ENCODE measurements at regions not wholly inside any gene's neighbourhood (a gene's known extent, or its start where the extent isn't known, plus 50 kb on each side); places are given as distances from the start of the nearest gene placed in this dataset.
"Not testable (repeated sequence)": the region's sequence is repeated elsewhere in the genome, so short reads cannot be mapped to it uniquely, and the experiment has no call there.

GRCh38 chr11:21625982-21626381 is 566.9 kb upstream of the ANO5 start:
- DNase-seq (ENCODE audit: low spot score): peak; percentile 75
- FAIRE-seq: no peak

- FAIRE-seq: no peak
- DNase-seq (ENCODE audit: low spot score): no peak
Observed at GRCh38 chr11:21628641-21629040, 564.2 kb upstream of the ANO5 start.

GRCh38 chr11:21630934-21631478 is 561.9 kb upstream of the ANO5 start:
- FAIRE-seq: no peak

GRCh38 chr11:21631991-21632390 is 560.9 kb upstream of the ANO5 start:
- DNase-seq (ENCODE audit: low spot score) (no peak), FAIRE-seq (no peak)

More at GRCh38 chr11:21630934-21631478, 561.9 kb upstream of the ANO5 start:
- DNase-seq (ENCODE audit: low spot score): no peak

- DNase-seq (ENCODE audit: low spot score): no peak
- FAIRE-seq: no peak
Observed at GRCh38 chr11:21634491-21634890, 558.4 kb upstream of the ANO5 start.

- DNase-seq (ENCODE audit: low spot score) (no peak), FAIRE-seq (no peak)
Observed at GRCh38 chr11:21634956-21635355, 557.9 kb upstream of the ANO5 start.

- no peak for FAIRE-seq
- DNase-seq (ENCODE audit: low spot score): no peak
Observed at GRCh38 chr11:21635394-21636145, 557.3 kb upstream of the ANO5 start.

- DNase-seq (ENCODE audit: low spot score): no peak
- no peak for FAIRE-seq
Observed at GRCh38 chr11:21636561-21636960, 556.3 kb upstream of the ANO5 start.

GRCh38 chr11:21640491-21640890 is 552.4 kb upstream of the ANO5 start:
- FAIRE-seq (no peak), DNase-seq (ENCODE audit: low spot score) (no peak)

- FAIRE-seq: no peak
Observed at GRCh38 chr11:21641869-21642268, 551.0 kb upstream of the ANO5 start.

GRCh38 chr11:21646351-21646750 is 546.5 kb upstream of the ANO5 start:
- FAIRE-seq (no peak), DNase-seq (ENCODE audit: low spot score) (no peak)

More at GRCh38 chr11:21641869-21642268, 551.0 kb upstream of the ANO5 start:
- DNase-seq (ENCODE audit: low spot score): no peak

- DNase-seq (ENCODE audit: low spot score): no peak
- FAIRE-seq: no peak
Observed at GRCh38 chr11:21650961-21651360, 541.9 kb upstream of the ANO5 start.

- FAIRE-seq: no peak
- DNase-seq (ENCODE audit: low spot score): no peak
Observed at GRCh38 chr11:21653951-21654421, 538.9 kb upstream of the ANO5 start.

- FAIRE-seq: no peak
Observed at GRCh38 chr11:21656065-21656464, 536.8 kb upstream of the ANO5 start.

GRCh38 chr11:21658654-21659193 is 534.2 kb upstream of the ANO5 start:
- DNase-seq (ENCODE audit: low spot score) (no peak), FAIRE-seq (no peak)

More at GRCh38 chr11:21656065-21656464, 536.8 kb upstream of the ANO5 start:
- no peak for DNase-seq (ENCODE audit: low spot score)

GRCh38 chr11:21659377-21659776 is 533.5 kb upstream of the ANO5 start:
- not testable (repeated sequence) for DNase-seq (ENCODE audit: low spot score); FAIRE-seq

GRCh38 chr11:21659961-21660360 is 532.9 kb upstream of the ANO5 start:
- FAIRE-seq: no peak
- DNase-seq (ENCODE audit: low spot score): no peak

- FAIRE-seq: no peak
- no peak for DNase-seq (ENCODE audit: low spot score)
Observed at GRCh38 chr11:21675049-21675616, 517.8 kb upstream of the ANO5 start.

GRCh38 chr11:21687643-21688042 is 505.2 kb upstream of the ANO5 start:
- DNase-seq (ENCODE audit: low spot score) (no peak), FAIRE-seq (no peak)

GRCh38 chr11:21704539-21704938 is 488.3 kb upstream of the ANO5 start:
- FAIRE-seq: no peak
- DNase-seq (ENCODE audit: low spot score): no peak

GRCh38 chr11:21707116-21707739 is 485.7 kb upstream of the ANO5 start:
- DNase-seq (ENCODE audit: low spot score) (no peak), FAIRE-seq (no peak)

- DNase-seq (ENCODE audit: low spot score): no peak
- no peak for FAIRE-seq
Observed at GRCh38 chr11:21710809-21711208, 482.1 kb upstream of the ANO5 start.

Measured in urothelium cell line (cell line).